GM21447 (cell line): ENCODE measurements at regions not wholly inside any gene's neighbourhood (a gene's known extent, or its start where the extent isn't known, plus 50 kb on each side); places are given as distances from the start of the nearest gene placed in this dataset.

Source experiments
- ATAC-seq: cut with Tn5 transposase; IDR thresholded peaks from one replicate; pipeline ENCODE4 v1.9.1; 2021; ENCODE audit not compliant: unreplicated experiment

DNA sequence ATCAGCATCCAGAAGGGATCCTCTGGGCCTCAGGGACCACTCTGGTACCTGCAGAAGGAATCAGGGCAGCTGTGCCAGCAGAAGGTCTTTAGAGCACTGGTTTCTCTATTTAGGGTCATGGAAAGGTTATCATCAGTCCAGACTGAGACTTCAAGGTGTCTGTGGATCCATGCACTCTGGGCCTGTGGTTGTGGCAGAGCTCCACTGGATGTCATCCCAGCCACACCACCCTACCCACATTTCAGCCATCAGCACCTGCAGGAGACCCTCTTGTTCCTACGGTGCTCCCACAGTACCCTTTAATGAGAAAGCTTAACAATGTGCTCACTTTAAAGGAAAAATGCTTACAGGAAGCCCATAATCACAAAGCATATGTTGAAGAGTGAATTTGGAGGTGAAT, 603.4 kb upstream of the CCDC54 start:
- ATAC-seq, result no peak

DNA sequence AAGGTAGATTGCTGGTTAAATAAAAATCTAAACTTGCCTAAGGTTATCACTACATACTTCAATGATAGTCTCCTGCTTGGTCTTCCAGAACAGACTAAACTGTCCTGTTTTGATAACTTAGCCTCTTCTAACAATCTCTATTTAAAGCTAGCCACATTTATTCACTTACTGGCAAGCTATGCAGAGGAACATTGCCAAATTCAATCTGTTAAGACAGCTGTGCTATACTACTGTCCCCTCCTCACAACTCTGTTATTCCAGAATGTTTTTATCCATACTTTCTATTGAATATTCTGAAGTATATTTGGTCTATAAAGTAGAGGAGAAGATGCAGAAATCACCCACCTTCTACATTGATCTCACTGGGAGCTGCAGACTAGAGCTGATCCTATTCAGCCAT, 594.0 kb upstream of the CCDC54 start:
- ATAC-seq, result no peak

- no peak for ATAC-seq
Measured at GRCh38 chr3:106789276-106789675, 588.0 kb upstream of the CCDC54 start.

GRCh38 chr3:106792716-106793115, 584.5 kb upstream of the CCDC54 start:
- ATAC-seq, result no peak

- ATAC-seq, result no peak
Measured at GRCh38 chr3:106794442-106794841, 582.8 kb upstream of the CCDC54 start.

- no peak for ATAC-seq
Measured at GRCh38 chr3:106795553-106795952, 581.7 kb upstream of the CCDC54 start.

DNA sequence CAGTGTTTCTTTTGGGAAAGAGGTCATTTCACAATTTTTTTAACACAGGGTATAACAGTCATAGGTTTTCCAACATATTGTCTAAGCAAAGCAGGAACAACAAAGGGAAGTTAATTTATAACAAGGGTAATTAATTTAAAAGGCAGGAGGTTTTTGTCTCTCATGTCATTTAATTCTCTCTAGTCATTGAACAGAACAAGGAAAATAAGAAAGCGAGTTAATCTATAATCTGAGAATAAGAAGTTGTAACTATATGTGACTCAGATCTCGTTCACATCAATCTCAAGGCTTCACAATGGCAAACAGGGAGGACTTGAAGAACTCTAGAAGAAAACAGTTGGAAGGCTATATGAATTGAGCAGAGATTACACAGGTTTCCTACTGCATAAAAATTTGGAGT, 579.8 kb upstream of the CCDC54 start:
- no peak for ATAC-seq

- ATAC-seq, result no peak
Measured at GRCh38 chr3:106805625-106806024, 571.6 kb upstream of the CCDC54 start.

DNA sequence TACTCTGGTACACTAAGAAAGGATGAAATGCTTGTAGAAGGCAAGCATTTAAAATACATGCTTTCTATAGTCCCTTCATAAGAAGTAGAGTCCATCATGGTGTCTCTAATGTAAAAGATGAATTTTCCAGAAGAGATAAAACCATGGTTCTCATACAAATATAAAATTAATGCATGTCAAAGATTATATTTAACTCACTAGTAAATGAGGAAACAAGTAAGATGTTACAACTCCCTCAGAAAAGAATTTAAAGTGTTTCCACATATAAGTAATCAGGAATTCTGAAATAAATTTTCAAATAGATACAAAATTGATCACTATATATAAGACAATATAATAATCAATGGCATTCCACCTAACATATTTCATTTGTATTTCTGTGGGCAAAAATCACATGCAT, 570.3 kb upstream of the CCDC54 start:
- no peak for ATAC-seq

GRCh38 chr3:106809041-106809440, 568.2 kb upstream of the CCDC54 start:
- no peak for ATAC-seq

GRCh38 chr3:106809623-106810299, 567.5 kb upstream of the CCDC54 start:
- no peak for ATAC-seq

DNA sequence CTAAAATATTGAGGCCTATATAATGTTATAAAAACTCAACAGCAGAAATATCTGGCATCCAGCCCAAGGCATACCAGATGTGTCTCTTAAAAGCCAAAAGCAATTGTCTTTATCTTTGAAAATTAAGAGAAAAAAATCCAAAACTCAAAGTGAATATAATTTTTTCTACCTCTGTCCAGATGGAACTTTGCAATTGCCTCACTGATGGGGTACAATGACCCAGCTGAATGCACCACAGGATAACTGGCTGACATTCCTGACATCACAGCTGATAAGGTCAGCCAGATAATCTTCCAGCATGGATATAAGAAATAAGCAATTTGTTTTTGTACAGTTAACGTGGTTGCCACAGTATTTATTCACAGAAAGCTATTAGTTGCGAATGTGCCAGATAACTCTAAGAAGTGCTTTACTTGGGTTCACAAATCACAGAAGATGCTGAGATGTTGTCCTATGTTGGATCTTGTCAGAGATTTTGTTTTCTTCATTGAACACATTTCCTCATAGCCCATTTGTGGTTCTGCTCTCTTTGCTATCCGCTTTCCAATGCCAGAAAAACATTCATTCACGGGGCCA, 566.9 kb upstream of the CCDC54 start:
- no peak for ATAC-seq

GRCh38 chr3:106811376-106811775, 565.9 kb upstream of the CCDC54 start:
- ATAC-seq, result no peak

GRCh38 chr3:106813742-106814141, 563.5 kb upstream of the CCDC54 start:
- ATAC-seq, result no peak

DNA sequence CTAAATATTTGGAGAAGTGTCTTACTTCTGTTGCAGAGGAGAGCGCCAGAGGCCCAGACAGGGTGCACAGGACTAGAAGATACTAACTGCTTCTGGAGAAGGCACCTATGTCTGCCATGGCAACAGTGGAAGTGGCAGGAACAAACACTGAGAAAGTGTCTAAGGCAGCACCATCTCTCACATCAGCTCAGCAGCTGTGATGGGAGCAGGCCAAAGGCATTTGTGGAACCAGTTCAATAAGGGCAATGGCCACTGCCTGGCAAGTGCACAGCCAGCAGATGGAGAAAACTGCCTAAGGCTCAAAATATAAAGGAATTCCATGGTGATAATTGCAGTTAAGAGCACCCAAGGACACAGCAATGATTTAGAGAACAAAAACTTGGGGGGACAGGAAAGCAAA, 563.0 kb upstream of the CCDC54 start:
- ATAC-seq, result no peak

DNA sequence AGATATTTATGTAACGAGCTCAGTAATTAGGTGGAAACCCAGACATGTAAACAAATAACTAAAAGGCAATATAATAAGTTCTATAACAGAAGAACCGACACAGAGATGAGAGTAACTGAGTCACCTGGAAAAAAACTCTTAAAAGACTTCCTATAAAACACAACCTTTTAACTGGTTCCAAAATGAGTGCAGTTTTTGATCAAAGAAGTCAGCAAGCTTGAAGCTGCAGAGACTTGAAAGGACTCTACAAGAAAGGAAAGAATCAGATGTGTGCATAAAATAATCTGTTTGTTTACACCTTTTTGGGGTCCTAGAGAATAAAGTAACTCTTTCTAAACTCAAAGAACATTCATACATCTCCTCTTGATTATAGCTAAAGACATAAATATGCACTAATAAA, 560.4 kb upstream of the CCDC54 start:
- ATAC-seq, result no peak

DNA sequence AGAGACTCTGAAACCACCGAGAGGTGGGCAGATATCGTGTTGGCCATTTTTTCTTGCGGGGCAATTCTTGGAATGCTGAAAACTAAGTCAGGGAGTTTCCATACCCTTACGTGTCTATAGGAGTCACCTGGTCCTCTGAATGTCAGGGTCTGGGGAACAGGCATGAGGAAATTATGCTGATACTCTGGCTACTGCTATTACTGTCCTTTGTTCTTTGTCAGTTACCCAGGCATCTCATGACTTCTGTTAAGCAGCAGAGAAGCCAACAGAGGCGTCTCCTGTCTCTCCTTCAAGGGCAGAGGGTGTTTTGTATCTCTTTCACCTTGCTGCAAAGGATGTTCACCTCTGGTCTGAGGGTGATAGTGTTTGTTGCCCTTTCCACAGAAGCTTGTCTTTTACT, 559.5 kb upstream of the CCDC54 start:
- ATAC-seq, result no peak

- no peak for ATAC-seq
Measured at GRCh38 chr3:106819440-106819839, 557.8 kb upstream of the CCDC54 start.

- ATAC-seq, result no peak
Measured at GRCh38 chr3:106820726-106821362, 556.4 kb upstream of the CCDC54 start.

DNA sequence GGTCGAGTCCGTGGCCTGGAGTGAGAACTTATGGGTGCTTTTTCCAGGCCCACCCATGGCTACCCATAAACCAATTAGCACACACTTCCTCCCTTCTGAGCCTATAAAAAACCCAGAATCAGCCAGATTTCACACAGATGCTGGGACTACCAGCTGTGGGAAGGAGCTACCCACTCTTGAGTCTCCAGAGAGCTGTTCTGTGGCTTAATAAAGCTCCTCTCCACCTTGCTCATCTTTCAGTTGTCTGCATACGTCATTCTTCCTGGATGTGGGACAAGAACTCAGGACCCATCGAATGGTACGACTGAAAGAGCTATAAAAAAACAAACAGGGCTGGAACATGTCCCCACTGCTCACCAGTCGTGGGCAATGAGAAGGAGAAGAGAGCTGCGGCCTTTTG, 555.4 kb upstream of the CCDC54 start:
- ATAC-seq, result no peak

DNA sequence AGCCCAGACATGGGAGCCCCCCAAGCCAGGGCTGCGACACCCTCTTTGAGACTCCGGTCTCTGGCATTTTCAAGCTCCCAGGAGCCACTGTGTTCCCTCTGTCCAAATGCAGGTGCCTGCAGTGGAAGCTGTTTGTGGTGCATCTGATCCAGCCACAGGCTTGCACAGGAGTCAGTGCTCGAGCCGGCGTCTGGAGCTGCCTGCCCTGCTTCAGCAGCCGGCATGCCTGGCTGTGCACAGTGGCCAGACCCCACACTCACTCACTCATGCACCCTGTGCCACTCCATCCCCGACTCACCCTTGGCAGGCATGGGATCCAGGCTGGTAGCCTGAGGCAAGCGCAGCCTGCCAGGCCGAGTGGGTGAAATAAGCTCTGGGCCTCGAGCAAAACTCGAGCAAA, 555.0 kb upstream of the CCDC54 start:
- no peak for ATAC-seq

DNA sequence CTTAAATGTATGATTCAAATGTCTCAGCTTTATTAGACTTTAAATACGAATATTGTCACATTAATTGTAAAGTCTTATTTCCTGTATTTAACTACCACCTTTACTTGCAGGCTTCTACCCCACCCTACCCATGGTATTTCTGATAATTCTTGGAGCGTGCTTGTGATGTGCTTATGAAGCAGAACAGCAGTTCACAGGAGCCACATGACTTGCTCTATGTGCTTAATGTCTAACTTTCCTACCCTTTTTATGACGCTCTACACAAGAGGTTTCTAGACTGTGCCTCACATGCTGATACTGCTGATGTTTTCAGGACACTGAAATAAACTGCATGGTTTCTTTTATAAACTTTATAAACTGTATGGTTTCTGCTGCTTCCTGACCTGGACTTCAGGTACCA, 553.5 kb upstream of the CCDC54 start:
- no peak for ATAC-seq

DNA sequence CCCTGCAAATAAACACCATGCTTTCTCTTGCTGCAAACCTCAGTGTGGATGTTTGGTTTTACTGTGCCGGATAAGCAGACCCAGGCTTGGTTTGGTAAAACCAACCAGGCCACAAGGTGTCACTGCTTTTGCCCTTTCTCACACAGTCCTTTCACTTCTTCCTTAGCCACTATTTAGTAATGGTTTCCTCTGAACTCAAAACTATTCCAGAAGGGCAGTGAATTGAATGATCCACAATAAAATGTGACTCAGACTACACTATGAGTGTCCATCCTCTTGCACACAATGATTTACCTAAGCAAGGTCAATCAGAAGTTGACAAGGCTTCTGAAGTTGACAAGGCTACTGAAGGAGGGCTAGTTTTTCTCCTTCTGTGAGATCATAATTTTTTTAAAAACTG, 552.4 kb upstream of the CCDC54 start:
- ATAC-seq, result no peak
